ENCODE measurements at regions not wholly inside any gene's neighbourhood (a gene's known extent, or its start where the extent isn't known, plus 50 kb on each side); places are given as distances from the start of the nearest gene placed in this dataset.

GRCh38 chr1:214953901-214954616 is 128.5 kb upstream of the KCNK2 start:
- Mint-ChIP-seq H3K27ac (no peak overlapping the region), H3K4me3 (no peak overlapping the region), H3K9me3 (no peaks in the 10 kb centered on the region), H3K27me3 (peaks cover 5% of the 10 kb centered on the region), H3K36me3 (no peaks in the 10 kb centered on the region), H3K4me1 (no peaks in the 10 kb centered on the region)
- DNase-seq: no peak
- CTCF ChIA-PET: no interaction called here

GRCh38 chr1:214954617-214954949 is 128.0 kb upstream of the KCNK2 start:
- Mint-ChIP-seq H3K27me3 (peaks cover 5% of the 10 kb centered on the region), H3K4me3 (no peak overlapping the region), H3K36me3 (no peaks in the 10 kb centered on the region), H3K9me3 (no peaks in the 10 kb centered on the region), H3K27ac (no peak overlapping the region), H3K4me1 (no peaks in the 10 kb centered on the region)
- CTCF ChIA-PET: no interaction called here
- no peak for DNase-seq

- Mint-ChIP-seq H3K9me3 (no peaks in the 10 kb centered on the region), H3K27me3 (peaks cover 7% of the 10 kb centered on the region), H3K4me1 (no peaks in the 10 kb centered on the region), H3K27ac (no peak overlapping the region), H3K4me3 (no peak overlapping the region), H3K36me3 (no peaks in the 10 kb centered on the region)
- DNase-seq: no peak
- CTCF ChIA-PET: no interaction called here
Measured at GRCh38 chr1:214957330-214958137, 125.0 kb upstream of the KCNK2 start.

- CTCF ChIA-PET: no interaction called here
- Mint-ChIP-seq H3K9me3 (no peaks in the 10 kb centered on the region), H3K36me3 (no peaks in the 10 kb centered on the region), H3K4me3 (no peak overlapping the region), H3K27me3 (peaks cover 3% of the 10 kb centered on the region), H3K27ac (no peak overlapping the region), H3K4me1 (no peaks in the 10 kb centered on the region)
- DNase-seq: no peak
Measured at GRCh38 chr1:214958486-214958885, 124.1 kb upstream of the KCNK2 start.

- Mint-ChIP-seq H3K27ac (no peak overlapping the region), H3K36me3 (no peaks in the 10 kb centered on the region), H3K9me3 (no peaks in the 10 kb centered on the region), H3K27me3 (peaks cover 1% of the 10 kb centered on the region), H3K4me1 (no peaks in the 10 kb centered on the region), H3K4me3 (no peak overlapping the region)
- no peak for DNase-seq
- CTCF ChIA-PET: no interaction called here
Measured at GRCh38 chr1:214966346-214966745, 116.2 kb upstream of the KCNK2 start.

- no peaks in the 10 kb centered on the region for H3K36me3 Mint-ChIP-seq
Measured at GRCh38 chr1:214967865-214968575, 114.5 kb upstream of the KCNK2 start.

GRCh38 chr1:214970016-214970415 is 112.5 kb upstream of the KCNK2 start:
- CTCF ChIA-PET: no interaction called here
- Mint-ChIP-seq H3K27ac (no peak overlapping the region), H3K27me3 (no peaks in the 10 kb centered on the region), H3K4me3 (no peak overlapping the region), H3K36me3 (no peaks in the 10 kb centered on the region), H3K4me1 (no peaks in the 10 kb centered on the region), H3K9me3 (no peaks in the 10 kb centered on the region)
- no peak for DNase-seq

More at GRCh38 chr1:214967865-214968575, 114.5 kb upstream of the KCNK2 start:
- Mint-ChIP-seq H3K27me3 (no peaks in the 10 kb centered on the region), H3K4me3 (no peak overlapping the region), H3K27ac (no peak overlapping the region), H3K4me1 (no peaks in the 10 kb centered on the region), H3K9me3 (no peaks in the 10 kb centered on the region)
- DNase-seq: no peak
- CTCF ChIA-PET: no interaction called here

- DNase-seq: no peak
- Mint-ChIP-seq H3K4me3 (no peak overlapping the region), H3K4me1 (no peaks in the 10 kb centered on the region), H3K9me3 (no peaks in the 10 kb centered on the region), H3K27ac (no peak overlapping the region), H3K27me3 (no peaks in the 10 kb centered on the region), H3K36me3 (no peaks in the 10 kb centered on the region)
- CTCF ChIA-PET: no interaction called here
Measured at GRCh38 chr1:214971071-214971470, 111.5 kb upstream of the KCNK2 start.

- Mint-ChIP-seq H3K36me3 (no peaks in the 10 kb centered on the region), H3K27ac (no peak overlapping the region)
Measured at GRCh38 chr1:214974002-214974401, 108.5 kb upstream of the KCNK2 start.

GRCh38 chr1:214976665-214977064 is 105.9 kb upstream of the KCNK2 start:
- CTCF ChIA-PET: no interaction called here
- Mint-ChIP-seq H3K4me1 (no peaks in the 10 kb centered on the region), H3K36me3 (no peaks in the 10 kb centered on the region), H3K4me3 (no peak overlapping the region), H3K27ac (no peak overlapping the region), H3K9me3 (no peaks in the 10 kb centered on the region), H3K27me3 (no peaks in the 10 kb centered on the region)
- no peak for DNase-seq

More at GRCh38 chr1:214974002-214974401, 108.5 kb upstream of the KCNK2 start:
- no peak for DNase-seq
- Mint-ChIP-seq H3K27me3 (no peaks in the 10 kb centered on the region), H3K4me1 (no peaks in the 10 kb centered on the region), H3K4me3 (no peak overlapping the region), H3K9me3 (no peaks in the 10 kb centered on the region)
- CTCF ChIA-PET: no interaction called here

- Mint-ChIP-seq H3K9me3 (no peaks in the 10 kb centered on the region), H3K36me3 (no peaks in the 10 kb centered on the region), H3K27me3 (no peaks in the 10 kb centered on the region), H3K27ac (no peak overlapping the region), H3K4me3 (no peak overlapping the region), H3K4me1 (no peaks in the 10 kb centered on the region)
- CTCF ChIA-PET: no interaction called here
- no peak for DNase-seq
Measured at GRCh38 chr1:214977110-214977509, 105.4 kb upstream of the KCNK2 start.

GRCh38 chr1:214977700-214978374 is 104.7 kb upstream of the KCNK2 start:
- no peaks in the 10 kb centered on the region for H3K27me3 Mint-ChIP-seq
- CTCF ChIA-PET: no interaction called here
- no peaks in the 10 kb centered on the region for H3K36me3 Mint-ChIP-seq
- H3K9me3 Mint-ChIP-seq: no peaks in the 10 kb centered on the region
- no peaks in the 10 kb centered on the region for H3K4me1 Mint-ChIP-seq
- H3K27ac Mint-ChIP-seq: no peak overlapping the region
- no peak overlapping the region for H3K4me3 Mint-ChIP-seq
- DNase-seq: no peak

- no peaks in the 10 kb centered on the region for H3K27me3 Mint-ChIP-seq
- peaks cover 3% of the 10 kb centered on the region for H3K9me3 Mint-ChIP-seq
- no peak overlapping the region for H3K4me3 Mint-ChIP-seq
- no peaks in the 10 kb centered on the region for H3K4me1 Mint-ChIP-seq
- CTCF ChIA-PET: no interaction called here
- H3K27ac Mint-ChIP-seq: no peak overlapping the region
- no peaks in the 10 kb centered on the region for H3K36me3 Mint-ChIP-seq
- no peak for DNase-seq
Measured at GRCh38 chr1:214979191-214979590, 103.3 kb upstream of the KCNK2 start.

- DNase-seq: no peak
- Mint-ChIP-seq H3K36me3 (no peaks in the 10 kb centered on the region), H3K27me3 (no peaks in the 10 kb centered on the region), H3K9me3 (peaks cover 4% of the 10 kb centered on the region), H3K27ac (no peak overlapping the region), H3K4me3 (no peak overlapping the region), H3K4me1 (no peaks in the 10 kb centered on the region)
- CTCF ChIA-PET: no interaction called here
Measured at GRCh38 chr1:214980921-214981320, 101.6 kb upstream of the KCNK2 start.

Measured in activated naive CD4-positive, alpha-beta T cell treated with anti-CD3 and anti-CD28 coated beads, Interleukin-2, amount 10 ng/mL, durations not matched to agents 7 days and 5 days (primary cell).